ENCODE measurements at regions not wholly inside any gene's neighbourhood (a gene's known extent, or its start where the extent isn't known, plus 50 kb on each side); places are given as distances from the start of the nearest gene placed in this dataset.

GRCh38 chr2:41694536-41695049, 353.2 kb upstream of the PKDCC start:
- DNase-seq (ENCODE audit: low read depth, low spot score), result no peak
- H3K27ac ChIP-seq, result no peak overlapping the region

- no peak for DNase-seq (ENCODE audit: low read depth, low spot score)
These were observed 352.4 kb upstream of the PKDCC start for GRCh38 chr2:41695198-41696113.

GRCh38 chr2:41697389-41697788, 350.4 kb upstream of the PKDCC start:
- DNase-seq (ENCODE audit: low read depth, low spot score), result no peak
- H3K27ac ChIP-seq, result no peak overlapping the region

More at GRCh38 chr2:41695198-41696113, 352.4 kb upstream of the PKDCC start:
- no peak overlapping the region for H3K27ac ChIP-seq

GRCh38 chr2:41698678-41699422, 349.0 kb upstream of the PKDCC start:
- no peak for DNase-seq (ENCODE audit: low read depth, low spot score)
- no peak overlapping the region for H3K27ac ChIP-seq

- DNase-seq (ENCODE audit: low read depth, low spot score), result no peak
- no peak overlapping the region for H3K27ac ChIP-seq
These were observed 346.6 kb upstream of the PKDCC start for GRCh38 chr2:41701231-41701630.

GRCh38 chr2:41703123-41703522, 344.7 kb upstream of the PKDCC start:
- DNase-seq (ENCODE audit: low read depth, low spot score), result no peak
- H3K27ac ChIP-seq, result no peak overlapping the region

GRCh38 chr2:41705634-41706033, 342.2 kb upstream of the PKDCC start:
- no peak overlapping the region for H3K27ac ChIP-seq
- DNase-seq (ENCODE audit: low read depth, low spot score), result no peak

GRCh38 chr2:41706286-41706685, 341.5 kb upstream of the PKDCC start:
- H3K27ac ChIP-seq, result no peak overlapping the region
- DNase-seq (ENCODE audit: low read depth, low spot score), result no peak

- DNase-seq (ENCODE audit: low read depth, low spot score), result no peak
- no peak overlapping the region for H3K27ac ChIP-seq
These were observed 339.9 kb upstream of the PKDCC start for GRCh38 chr2:41707790-41708451.

- DNase-seq (ENCODE audit: low read depth, low spot score), result peak; percentile 26
- H3K27ac ChIP-seq, result peak overlapping the region; percentile 41
These were observed 337.9 kb upstream of the PKDCC start for GRCh38 chr2:41709702-41710599.

- peak overlapping the region; percentile 41 for H3K27ac ChIP-seq
- no peak for DNase-seq (ENCODE audit: low read depth, low spot score)
These were observed 336.9 kb upstream of the PKDCC start for GRCh38 chr2:41710944-41711343.

GRCh38 chr2:41711736-41712135, 336.1 kb upstream of the PKDCC start:
- DNase-seq (ENCODE audit: low read depth, low spot score), result no peak
- peak overlapping the region; percentile 41 for H3K27ac ChIP-seq

- no peak overlapping the region for H3K27ac ChIP-seq
- DNase-seq (ENCODE audit: low read depth, low spot score), result no peak
These were observed 331.3 kb upstream of the PKDCC start for GRCh38 chr2:41716497-41716896.

GRCh38 chr2:41717839-41718238, 330.0 kb upstream of the PKDCC start:
- DNase-seq (ENCODE audit: low read depth, low spot score), result peak; percentile 72
- peak overlapping the region; percentile 7 for H3K27ac ChIP-seq

GRCh38 chr2:41718705-41719104, 329.1 kb upstream of the PKDCC start:
- no peak overlapping the region for H3K27ac ChIP-seq
- DNase-seq (ENCODE audit: low read depth, low spot score), result no peak

- no peak for DNase-seq (ENCODE audit: low read depth, low spot score)
- H3K27ac ChIP-seq, result no peak overlapping the region
These were observed 328.1 kb upstream of the PKDCC start for GRCh38 chr2:41719756-41720155.

- DNase-seq (ENCODE audit: low read depth, low spot score), result no peak
- H3K27ac ChIP-seq, result no peak overlapping the region
These were observed 327.2 kb upstream of the PKDCC start for GRCh38 chr2:41720331-41721251.

- DNase-seq (ENCODE audit: low read depth, low spot score), result peak; percentile 40
- peak overlapping the region; percentile 44 for H3K27ac ChIP-seq
These were observed 325.0 kb upstream of the PKDCC start for GRCh38 chr2:41722668-41723369.
